ENCODE measurements at regions not wholly inside any gene's neighbourhood (a gene's known extent, or its start where the extent isn't known, plus 50 kb on each side); places are given as distances from the start of the nearest gene placed in this dataset.
"Not testable (repeated sequence)": the region's sequence is repeated elsewhere in the genome, so short reads cannot be mapped to it uniquely, and the experiment has no call there.

DNA sequence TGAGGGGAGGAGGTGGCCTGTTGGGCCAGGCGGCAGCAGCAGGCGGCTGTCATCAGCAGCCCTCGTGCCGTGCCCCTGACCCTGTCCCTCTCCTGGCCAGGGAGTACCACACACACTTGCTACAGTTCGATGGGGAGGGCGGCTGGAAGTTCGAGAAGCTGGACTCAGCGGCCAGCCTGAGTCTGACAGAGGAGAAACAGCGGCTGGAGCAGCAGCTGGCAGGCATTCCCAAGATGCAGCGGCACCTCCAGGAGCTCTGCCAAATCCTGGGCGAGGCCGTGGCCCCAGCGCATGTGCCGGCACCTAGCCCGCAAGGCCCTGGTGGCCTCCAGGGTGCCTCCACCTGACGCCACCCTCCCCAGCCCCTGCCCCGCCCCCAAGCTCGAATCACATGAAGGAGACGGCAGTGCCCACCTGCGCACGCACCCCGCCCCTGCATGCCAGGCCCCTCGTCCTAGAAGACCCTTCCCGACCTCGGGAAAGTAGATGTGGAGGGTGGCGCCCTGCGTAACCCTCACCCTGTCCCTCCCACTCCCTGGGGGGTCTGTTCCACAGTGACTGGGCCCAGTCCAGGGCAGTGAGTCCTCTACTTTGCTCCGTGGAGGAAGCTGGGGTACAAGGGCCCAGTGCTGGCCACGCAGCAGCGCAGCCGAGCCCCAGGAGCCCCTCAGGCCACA lies 201.9 kb downstream of the CCT8L2 start:
- TF ChIP-seq, protein P1, sequence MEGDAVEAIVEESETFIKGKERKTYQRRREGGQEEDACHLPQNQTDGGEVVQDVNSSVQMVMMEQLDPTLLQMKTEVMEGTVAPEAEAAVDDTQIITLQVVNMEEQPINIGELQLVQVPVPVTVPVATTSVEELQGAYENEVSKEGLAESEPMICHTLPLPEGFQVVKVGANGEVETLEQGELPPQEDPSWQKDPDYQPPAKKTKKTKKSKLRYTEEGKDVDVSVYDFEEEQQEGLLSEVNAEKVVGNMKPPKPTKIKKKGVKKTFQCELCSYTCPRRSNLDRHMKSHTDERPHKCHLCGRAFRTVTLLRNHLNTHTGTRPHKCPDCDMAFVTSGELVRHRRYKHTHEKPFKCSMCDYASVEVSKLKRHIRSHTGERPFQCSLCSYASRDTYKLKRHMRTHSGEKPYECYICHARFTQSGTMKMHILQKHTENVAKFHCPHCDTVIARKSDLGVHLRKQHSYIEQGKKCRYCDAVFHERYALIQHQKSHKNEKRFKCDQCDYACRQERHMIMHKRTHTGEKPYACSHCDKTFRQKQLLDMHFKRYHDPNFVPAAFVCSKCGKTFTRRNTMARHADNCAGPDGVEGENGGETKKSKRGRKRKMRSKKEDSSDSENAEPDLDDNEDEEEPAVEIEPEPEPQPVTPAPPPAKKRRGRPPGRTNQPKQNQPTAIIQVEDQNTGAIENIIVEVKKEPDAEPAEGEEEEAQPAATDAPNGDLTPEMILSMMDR (IDR thresholded peaks at IDR 0.05; ENCODE audit: borderline replicate concordance, extremely low read depth, low read length, poor library complexity, severe bottlenecking), result not testable (repeated sequence)
- TF ChIP-seq EZH2 (IDR thresholded peaks at IDR 0.05; ENCODE audit: borderline replicate concordance, low read depth, low read length, severe bottlenecking), result not testable (repeated sequence)

All from DND-41 (cell line).